Adrenal gland (tissue), 5 donors: ENCODE measurements at regions not wholly inside any gene's neighbourhood (a gene's known extent, or its start where the extent isn't known, plus 50 kb on each side); places are given as distances from the start of the nearest gene placed in this dataset.

Source experiments
- CTCF ChIP-seq, 6 experiments: fragments of 450-650 bp in 4 of 6; fragments of 200-600 bp in 2 of 6; sonication (generic) in 1 of 6; IDR thresholded peaks; 1 replicate in 5 of 6; 2 replicates in 1 of 6; pipeline versions ENCODE4 v1.5.1 to v1.8.0; 2016 to 2021; ENCODE audit warnings: antibody characterized with exemption in 6 of 6, mild to moderate bottlenecking in 2 of 6, moderate library complexity in 1 of 6
- POLR2A ChIP-seq, 2 donors: fragments of 450-650 bp; IDR thresholded peaks; one replicate each; pipeline ENCODE4 v1.6.1; 2017; ENCODE audit warnings: antibody characterized with exemption in 2 of 2, mild to moderate bottlenecking in 2 of 2, moderate library complexity in 1 of 2
- donor health status: DM: no; HTN: no; CAD: no.

- TF ChIP-seq CTCF (IDR thresholded peaks at IDR 0.05) (no peak), POLR2A (IDR thresholded peaks at IDR 0.05) (no peak)
Observed at GRCh38 chr10:36358736-36359135, 716.6 kb upstream of the FZD8 start.
